ENCODE measurements at regions not wholly inside any gene's neighbourhood (a gene's known extent, or its start where the extent isn't known, plus 50 kb on each side); places are given as distances from the start of the nearest gene placed in this dataset.

- no peak for DNase-seq (ENCODE audit: low read depth)
- no peak overlapping the region for H3K4me3 ChIP-seq (ENCODE audit: low read depth, low read length)
- TF ChIP-seq, protein P1, sequence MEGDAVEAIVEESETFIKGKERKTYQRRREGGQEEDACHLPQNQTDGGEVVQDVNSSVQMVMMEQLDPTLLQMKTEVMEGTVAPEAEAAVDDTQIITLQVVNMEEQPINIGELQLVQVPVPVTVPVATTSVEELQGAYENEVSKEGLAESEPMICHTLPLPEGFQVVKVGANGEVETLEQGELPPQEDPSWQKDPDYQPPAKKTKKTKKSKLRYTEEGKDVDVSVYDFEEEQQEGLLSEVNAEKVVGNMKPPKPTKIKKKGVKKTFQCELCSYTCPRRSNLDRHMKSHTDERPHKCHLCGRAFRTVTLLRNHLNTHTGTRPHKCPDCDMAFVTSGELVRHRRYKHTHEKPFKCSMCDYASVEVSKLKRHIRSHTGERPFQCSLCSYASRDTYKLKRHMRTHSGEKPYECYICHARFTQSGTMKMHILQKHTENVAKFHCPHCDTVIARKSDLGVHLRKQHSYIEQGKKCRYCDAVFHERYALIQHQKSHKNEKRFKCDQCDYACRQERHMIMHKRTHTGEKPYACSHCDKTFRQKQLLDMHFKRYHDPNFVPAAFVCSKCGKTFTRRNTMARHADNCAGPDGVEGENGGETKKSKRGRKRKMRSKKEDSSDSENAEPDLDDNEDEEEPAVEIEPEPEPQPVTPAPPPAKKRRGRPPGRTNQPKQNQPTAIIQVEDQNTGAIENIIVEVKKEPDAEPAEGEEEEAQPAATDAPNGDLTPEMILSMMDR (IDR thresholded peaks at IDR 0.05; ENCODE audit: low read depth, low read length, missing control alignments): no peak
Observed at GRCh38 chr4:14368391-14368790, 633.9 kb upstream of the CPEB2 start.

DNA sequence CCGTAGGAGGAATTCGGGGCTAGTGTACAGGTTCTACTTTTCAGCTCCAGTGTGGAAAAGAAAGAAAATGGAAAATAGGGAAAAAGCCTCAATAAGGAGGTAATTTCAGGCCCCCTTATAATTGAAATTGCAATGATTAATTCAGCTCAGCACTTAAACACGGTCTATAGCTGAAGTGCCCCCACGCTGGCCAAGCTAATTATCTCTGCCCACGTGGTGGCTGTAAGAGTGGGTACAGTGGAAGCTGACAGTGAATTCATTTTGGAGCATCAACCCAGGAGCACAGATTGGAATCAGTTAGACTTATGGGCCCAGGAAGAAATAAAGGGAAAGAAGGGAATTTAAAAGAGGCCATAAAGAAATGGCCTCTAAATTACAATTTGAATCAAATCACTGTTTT lies 631.1 kb upstream of the CPEB2 start:
- TF ChIP-seq, protein P1 (IDR thresholded peaks at IDR 0.05; ENCODE audit: low read depth, low read length, missing control alignments): no peak
- no peak for DNase-seq (ENCODE audit: low read depth)
- no peak overlapping the region for H3K4me3 ChIP-seq (ENCODE audit: low read depth, low read length)

DNA sequence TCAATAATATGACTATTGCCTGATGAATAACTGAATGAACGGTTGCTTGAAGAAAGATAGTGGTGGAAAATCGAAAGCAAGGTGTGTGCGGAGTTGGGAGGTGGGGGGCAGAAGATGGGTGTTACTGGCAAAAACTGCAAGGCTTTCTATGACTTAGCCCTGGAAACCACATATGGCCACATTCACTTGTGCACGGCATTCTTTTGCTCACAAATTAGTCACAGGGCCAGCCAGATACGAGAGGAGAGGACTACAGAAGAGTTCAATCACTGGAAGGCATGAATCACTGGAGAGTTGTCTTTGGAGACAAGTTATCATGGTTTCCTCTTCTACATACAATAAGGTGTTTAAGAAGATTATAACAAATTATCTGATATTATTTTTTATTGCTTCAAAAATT lies 626.5 kb upstream of the CPEB2 start:
- TF ChIP-seq, protein P1 (IDR thresholded peaks at IDR 0.05; ENCODE audit: low read depth, low read length, missing control alignments): no peak
- H3K4me3 ChIP-seq (ENCODE audit: low read depth, low read length): no peak overlapping the region
- DNase-seq (ENCODE audit: low read depth): no peak

- DNase-seq (ENCODE audit: low read depth): no peak
- H3K4me3 ChIP-seq (ENCODE audit: low read depth, low read length): no peak overlapping the region
- TF ChIP-seq, protein P1 (IDR thresholded peaks at IDR 0.05; ENCODE audit: low read depth, low read length, missing control alignments): no peak
Observed at GRCh38 chr4:14379183-14379582, 623.1 kb upstream of the CPEB2 start.

GRCh38 chr4:14383652-14384051 lies 618.6 kb upstream of the CPEB2 start:
- TF ChIP-seq, protein P1 (IDR thresholded peaks at IDR 0.05; ENCODE audit: low read depth, low read length, missing control alignments): no peak
- H3K4me3 ChIP-seq (ENCODE audit: low read depth, low read length): no peak overlapping the region
- no peak for DNase-seq (ENCODE audit: low read depth)

DNA sequence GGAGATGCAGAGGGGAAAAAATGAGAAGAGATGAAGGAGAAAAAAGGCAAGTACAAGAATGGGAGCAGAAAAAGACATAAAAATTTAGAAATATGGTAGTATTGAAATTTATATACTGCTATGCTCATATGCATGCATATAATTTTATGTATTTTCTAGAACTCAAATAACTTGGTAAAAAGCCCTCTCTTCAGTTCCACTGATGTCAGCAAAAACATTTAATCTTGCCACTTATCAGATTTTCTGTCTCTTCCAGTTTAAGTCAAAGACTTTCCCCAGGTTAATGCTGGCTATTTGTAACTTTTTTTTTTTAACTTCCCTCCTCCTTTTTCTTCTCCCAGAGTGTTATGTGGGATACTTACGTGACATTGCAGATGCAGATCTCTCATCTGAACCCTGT lies 617.5 kb upstream of the CPEB2 start:
- TF ChIP-seq, protein P1 (IDR thresholded peaks at IDR 0.05; ENCODE audit: low read depth, low read length, missing control alignments): no peak
- no peak for DNase-seq (ENCODE audit: low read depth)
- H3K4me3 ChIP-seq (ENCODE audit: low read depth, low read length): no peak overlapping the region

GRCh38 chr4:14386196-14386595 lies 616.1 kb upstream of the CPEB2 start:
- TF ChIP-seq, protein P1 (IDR thresholded peaks at IDR 0.05; ENCODE audit: low read depth, low read length, missing control alignments): no peak
- DNase-seq (ENCODE audit: low read depth): no peak
- no peak overlapping the region for H3K4me3 ChIP-seq (ENCODE audit: low read depth, low read length)

Data from GM12864 (cell line).